Renal cortex interstitium (tissue), 11 donors: ENCODE measurements at regions not wholly inside any gene's neighbourhood (a gene's known extent, or its start where the extent isn't known, plus 50 kb on each side); places are given as distances from the start of the nearest gene placed in this dataset.
"Not testable (repeated sequence)": the region's sequence is repeated elsewhere in the genome, so short reads cannot be mapped to it uniquely, and the experiment has no call there.

Experiments used
- DNase-seq, 11 donors: peaks; one replicate each; pipeline ENCODE4 v3.0.0-alpha.2; 2013; ENCODE audit warnings: low read depth in 9 of 11, low spot score in 4 of 11; ENCODE audit errors: extremely low read depth in 1 of 11

- not testable (repeated sequence) for DNase-seq
Measured at GRCh38 chr14:22200131-22200530, 388.9 kb downstream of the DAD1 start.

GRCh38 chr14:22194664-22195063 is 394.4 kb downstream of the DAD1 start:
- no peak for DNase-seq

- DNase-seq, result no peak
Measured at GRCh38 chr14:22190411-22191191, 398.4 kb downstream of the DAD1 start.

- DNase-seq, result no peak
Measured at GRCh38 chr14:22189881-22190280, 399.1 kb downstream of the DAD1 start.

GRCh38 chr14:22188318-22188717 is 400.7 kb downstream of the DAD1 start:
- no peak for DNase-seq

GRCh38 chr14:22185789-22186188 is 403.2 kb downstream of the DAD1 start:
- no peak for DNase-seq

- no peak for DNase-seq
Measured at GRCh38 chr14:22185191-22185590, 403.8 kb downstream of the DAD1 start.

GRCh38 chr14:22184830-22185168 is 404.2 kb downstream of the DAD1 start:
- DNase-seq, result no peak

- no peak for DNase-seq
Measured at GRCh38 chr14:22184157-22184829, 404.7 kb downstream of the DAD1 start.

- DNase-seq, result no peak
Measured at GRCh38 chr14:22180045-22180444, 409.0 kb downstream of the DAD1 start.

- DNase-seq, result no peak
Measured at GRCh38 chr14:22179190-22179589, 409.8 kb downstream of the DAD1 start.

- DNase-seq, result no peak
Measured at GRCh38 chr14:22178333-22178839, 410.6 kb downstream of the DAD1 start.

GRCh38 chr14:22177870-22178269 is 411.2 kb downstream of the DAD1 start:
- DNase-seq, result no peak

- DNase-seq, result no peak
Measured at GRCh38 chr14:22176957-22177356, 412.1 kb downstream of the DAD1 start.

GRCh38 chr14:22175278-22175558 is 413.8 kb downstream of the DAD1 start:
- DNase-seq, result not testable (repeated sequence)

- DNase-seq, result peak in 1 of 11 donors; percentile 9
Measured at GRCh38 chr14:22174412-22175277, 414.4 kb downstream of the DAD1 start.

- DNase-seq, result no peak
Measured at GRCh38 chr14:22168092-22168955, 420.7 kb downstream of the DAD1 start.

- DNase-seq, result no peak
Measured at GRCh38 chr14:22164616-22165015, 424.4 kb downstream of the DAD1 start.

GRCh38 chr14:22163051-22163450 is 426.0 kb downstream of the DAD1 start:
- peak in 2 of 11 donors; percentile 3 to 5 for DNase-seq
